Activated CD4-positive, alpha-beta T cell treated with anti-CD3 and anti-CD28 coated beads, Interleukin-2, amount 10 ng/mL, durations not matched to agents 7 days and 5 days (primary cell): ENCODE measurements at regions not wholly inside any gene's neighbourhood (a gene's known extent, or its start where the extent isn't known, plus 50 kb on each side); places are given as distances from the start of the nearest gene placed in this dataset.
A peak's percentile ranks its signal among the peaks of the same experiment; 100 is the strongest.
"Not testable (repeated sequence)": the region's sequence is repeated elsewhere in the genome, so short reads cannot be mapped to it uniquely, and the experiment has no call there.

Experiments used
- CTCF ChIA-PET: fragments of 350-600 bp; sonication (Branson Sonifier 250); formaldehyde crosslinking; loops from one replicate; lab custom pipeline; 2021; ENCODE audit warnings: antibody characterized with exemption; lab: Charles Lee
- POLR2A ChIA-PET: fragments of 350-600 bp; sonication (Branson Sonifier 250); formaldehyde crosslinking; loops from one replicate; lab custom pipeline; 2021; ENCODE audit warnings: antibody characterized with exemption; lab: Charles Lee
- DNase-seq: peaks from one replicate; pipeline ENCODE4 v3.0.0-alpha.2; 2020
- H3K27ac Mint-ChIP-seq: one replicate; pipeline ENCODE4 v1.8.0; 2021; ENCODE audit warnings: mild to moderate bottlenecking, moderate library complexity, mixed read lengths
- H3K27me3 Mint-ChIP-seq: one replicate; pipeline ENCODE4 v1.8.0; 2021; ENCODE audit warnings: mixed read lengths
- H3K36me3 Mint-ChIP-seq: one replicate; pipeline ENCODE4 v1.8.0; 2021; ENCODE audit warnings: low read depth, mixed read lengths
- H3K4me1 Mint-ChIP-seq: one replicate; pipeline ENCODE4 v1.8.0; 2021; ENCODE audit warnings: mixed read lengths
- H3K4me3 Mint-ChIP-seq: one replicate; pipeline ENCODE4 v1.8.0; 2021; ENCODE audit warnings: mild to moderate bottlenecking, moderate library complexity, mixed read lengths
- H3K9me3 Mint-ChIP-seq: one replicate; pipeline ENCODE4 v1.8.0; 2021; ENCODE audit warnings: mixed read lengths

GRCh38 chr6:15106958-15107643 is 138.8 kb upstream of the JARID2 start:
- Mint-ChIP-seq H3K9me3 (peaks cover 10% of the 10 kb centered on the region), H3K27me3 (no peaks in the 10 kb centered on the region), H3K27ac (no peak overlapping the region), H3K36me3 (peaks cover 1% of the 10 kb centered on the region), H3K4me1 (peaks cover 5% of the 10 kb centered on the region), H3K4me3 (no peak overlapping the region)
- ChIA-PET CTCF (interaction anchor here (0.7 kb wide), 1 partner anchor 31 kb away, joined by 3 read pairs; no protein-coding TSS in a partner anchor), POLR2A (no interaction called here)
- DNase-seq = no peak

DNA sequence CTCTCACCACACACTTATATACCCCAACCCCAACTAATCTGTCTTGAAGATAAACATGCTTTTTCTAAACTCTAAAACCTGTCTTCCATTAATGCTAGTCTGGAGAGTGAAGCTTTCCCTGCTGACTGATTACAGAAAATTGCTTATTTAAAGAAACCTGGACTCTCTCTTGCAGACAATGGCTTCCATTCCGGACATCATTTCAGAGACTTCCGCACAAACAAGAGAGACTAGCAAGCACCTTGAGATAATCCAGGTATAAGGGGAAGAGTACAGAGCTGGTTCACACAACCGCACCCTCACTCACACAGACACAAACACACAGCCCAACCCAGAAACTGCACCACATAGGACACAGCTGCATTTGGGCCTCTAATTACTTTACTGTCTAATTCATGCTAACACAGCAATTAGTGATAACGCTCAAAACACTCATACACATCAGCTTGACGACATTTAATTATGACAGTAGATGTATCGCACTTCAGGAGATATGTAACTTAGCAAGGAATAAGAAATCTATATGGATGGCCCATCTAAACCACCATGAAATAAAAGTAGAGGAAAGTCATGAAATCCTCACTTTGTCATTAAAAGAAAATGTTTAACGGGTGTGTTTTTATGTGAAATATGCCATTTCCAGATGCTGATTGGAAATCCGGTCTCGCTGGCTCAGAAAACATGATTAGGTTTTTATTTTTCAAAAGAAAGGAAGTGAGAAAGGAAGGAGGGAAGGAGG is 138.1 kb upstream of the JARID2 start:
- POLR2A ChIA-PET = interaction anchor here (0.6 kb wide), 1 partner anchor 56 kb away, joined by 9 read pairs; no protein-coding TSS in a partner anchor
- Mint-ChIP-seq H3K9me3 (peaks cover 10% of the 10 kb centered on the region), H3K4me3 (no peak overlapping the region)

DNA sequence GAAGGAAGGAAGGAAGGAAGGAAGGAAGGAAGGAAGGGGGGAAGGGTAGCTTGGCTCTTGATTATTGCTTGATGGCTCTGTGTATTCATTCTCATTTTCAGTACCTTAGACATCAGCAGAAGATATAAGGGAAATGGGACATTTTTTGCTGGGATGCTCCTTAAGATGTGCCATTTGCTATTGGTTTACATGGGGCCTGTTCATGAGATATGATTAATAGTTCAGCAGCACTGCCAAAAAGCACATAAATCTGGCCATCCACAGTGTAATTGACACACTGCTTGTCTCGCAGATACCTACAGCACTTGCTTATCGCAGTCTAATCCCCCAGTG is 137.5 kb upstream of the JARID2 start:
- H3K36me3 Mint-ChIP-seq = peaks cover 1% of the 10 kb centered on the region
- CTCF ChIA-PET = no interaction called here
- no peaks in the 10 kb centered on the region for H3K27me3 Mint-ChIP-seq
- POLR2A ChIA-PET = interaction anchor here (0.6 kb wide), 1 partner anchor 56 kb away, joined by 9 read pairs; no protein-coding TSS in a partner anchor
- H3K9me3 Mint-ChIP-seq = peaks cover 10% of the 10 kb centered on the region
- H3K4me3 Mint-ChIP-seq = no peak overlapping the region
- no peak for DNase-seq
- peaks cover 5% of the 10 kb centered on the region for H3K4me1 Mint-ChIP-seq
- H3K27ac Mint-ChIP-seq = no peak overlapping the region

More for the DNA sequence above, 138.1 kb upstream of the JARID2 start:
- H3K36me3 Mint-ChIP-seq = peaks cover 1% of the 10 kb centered on the region
- H3K4me1 Mint-ChIP-seq = peaks cover 5% of the 10 kb centered on the region
- DNase-seq = no peak
- CTCF ChIA-PET = interaction anchor here (0.7 kb wide), 1 partner anchor 31 kb away, joined by 3 read pairs; no protein-coding TSS in a partner anchor
- H3K27ac Mint-ChIP-seq = no peak overlapping the region
- no peaks in the 10 kb centered on the region for H3K27me3 Mint-ChIP-seq

DNA sequence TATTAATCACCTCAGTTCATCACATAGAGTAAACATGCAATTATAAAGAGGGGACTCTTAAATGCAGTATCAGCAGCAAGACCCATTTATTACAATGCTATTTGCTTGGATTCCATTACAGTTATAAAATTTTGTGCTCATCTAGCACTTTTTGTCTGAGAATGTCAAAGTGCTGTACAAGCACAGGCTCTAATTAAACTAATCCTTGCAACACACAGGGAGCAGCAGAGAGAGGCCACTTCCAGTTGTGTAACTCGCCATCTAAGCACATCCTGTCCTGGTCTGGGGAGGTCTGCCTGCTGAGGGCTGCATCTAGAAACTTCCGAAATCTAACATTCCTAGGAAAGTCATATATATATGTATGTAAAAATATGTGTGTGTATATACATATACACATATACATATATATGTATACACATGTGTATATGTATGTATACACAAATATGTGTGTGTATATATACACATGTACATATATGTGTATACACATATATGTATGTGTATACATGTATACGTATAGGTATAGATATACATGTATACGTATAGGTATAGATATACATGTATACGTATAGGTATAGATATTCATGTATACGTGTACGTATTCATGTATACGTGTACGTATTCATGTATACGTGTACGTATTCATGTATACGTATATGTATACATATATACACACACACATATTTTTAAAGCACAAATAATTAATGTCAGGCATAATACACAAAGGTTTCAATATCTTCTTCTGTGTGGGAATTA is 136.4 kb upstream of the JARID2 start:
- peaks cover 10% of the 10 kb centered on the region for H3K9me3 Mint-ChIP-seq
- ChIA-PET POLR2A (no interaction called here), CTCF (interaction anchor here (0.6 kb wide), 1 partner anchor 204 kb away, joined by 3 read pairs; no protein-coding TSS in a partner anchor)
- no peak overlapping the region for H3K27ac Mint-ChIP-seq
- H3K4me3 Mint-ChIP-seq = no peak overlapping the region
- no peaks in the 10 kb centered on the region for H3K27me3 Mint-ChIP-seq
- peaks cover 1% of the 10 kb centered on the region for H3K36me3 Mint-ChIP-seq
- no peak for DNase-seq
- H3K4me1 Mint-ChIP-seq = peaks cover 5% of the 10 kb centered on the region

GRCh38 chr6:15110726-15111354 is 135.0 kb upstream of the JARID2 start:
- no peaks in the 10 kb centered on the region for H3K27me3 Mint-ChIP-seq
- peaks cover 5% of the 10 kb centered on the region for H3K4me1 Mint-ChIP-seq
- H3K9me3 Mint-ChIP-seq = peaks cover 5% of the 10 kb centered on the region
- no peak overlapping the region for H3K27ac Mint-ChIP-seq
- POLR2A ChIA-PET = no interaction called here
- CTCF ChIA-PET = interaction anchor here (0.7 kb wide), 1 partner anchor 341 kb away, joined by 3 read pairs; no protein-coding TSS in a partner anchor
- DNase-seq = no peak
- no peak overlapping the region for H3K4me3 Mint-ChIP-seq
- no peaks in the 10 kb centered on the region for H3K36me3 Mint-ChIP-seq

DNA sequence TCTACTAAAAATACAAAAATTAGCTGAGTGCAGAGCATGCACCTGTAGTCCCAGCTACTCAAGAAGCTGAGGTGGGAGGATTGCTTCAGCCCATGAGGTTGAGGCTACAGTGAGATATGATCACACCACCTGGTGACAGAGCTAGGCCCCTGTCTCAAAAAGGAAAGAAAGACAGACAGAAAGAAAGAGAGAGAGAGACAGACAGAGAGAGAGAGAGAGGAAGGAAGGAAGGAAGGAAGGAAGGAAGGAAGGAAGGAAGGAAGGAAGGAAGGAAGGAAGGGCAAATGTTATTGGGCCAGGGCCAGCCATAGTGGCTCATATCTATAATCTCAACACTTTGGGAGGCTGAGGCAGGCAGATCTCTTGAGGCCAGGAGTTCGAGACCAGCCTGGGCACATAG is 134.3 kb upstream of the JARID2 start:
- POLR2A ChIA-PET, H3K4me3 Mint-ChIP-seq: not testable (repeated sequence)

DNA sequence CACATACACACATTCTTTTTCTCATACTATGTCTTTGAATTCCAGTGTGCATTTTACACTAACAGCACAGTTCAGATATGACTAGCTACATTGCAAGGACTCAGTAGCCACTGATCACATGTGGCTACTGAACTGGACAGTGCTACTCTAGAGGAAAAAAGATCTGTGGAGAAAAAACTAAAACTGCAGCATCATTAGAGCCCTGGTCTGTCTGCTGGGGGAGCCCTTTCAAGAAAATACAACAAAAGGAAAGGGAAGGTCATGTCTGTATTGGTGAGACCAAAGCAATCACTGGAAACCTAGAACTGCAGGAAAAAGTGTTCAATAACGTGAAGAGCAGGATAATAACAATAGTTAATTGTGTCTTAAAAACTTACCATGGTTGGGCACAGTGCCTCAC is 132.3 kb upstream of the JARID2 start:
- no peak for DNase-seq
- Mint-ChIP-seq H3K27ac (no peak overlapping the region), H3K36me3 (no peaks in the 10 kb centered on the region), H3K4me3 (no peak overlapping the region), H3K4me1 (peaks cover 2% of the 10 kb centered on the region), H3K9me3 (no peaks in the 10 kb centered on the region), H3K27me3 (no peaks in the 10 kb centered on the region)
- ChIA-PET CTCF (interaction anchor here (0.8 to 1.0 kb wide), 2 partner anchors 12 to 112 kb away, joined by 3 to 5 read pairs; no protein-coding TSS in a partner anchor), POLR2A (no interaction called here)

More for the DNA sequence above, 134.3 kb upstream of the JARID2 start:
- not testable (repeated sequence) for DNase-seq, H3K27me3 Mint-ChIP-seq, H3K4me1 Mint-ChIP-seq, H3K36me3 Mint-ChIP-seq, H3K27ac Mint-ChIP-seq, H3K9me3 Mint-ChIP-seq
- CTCF ChIA-PET = interaction anchor here (0.7 kb wide), 1 partner anchor 340 kb away, joined by 3 read pairs; no protein-coding TSS in a partner anchor

DNA sequence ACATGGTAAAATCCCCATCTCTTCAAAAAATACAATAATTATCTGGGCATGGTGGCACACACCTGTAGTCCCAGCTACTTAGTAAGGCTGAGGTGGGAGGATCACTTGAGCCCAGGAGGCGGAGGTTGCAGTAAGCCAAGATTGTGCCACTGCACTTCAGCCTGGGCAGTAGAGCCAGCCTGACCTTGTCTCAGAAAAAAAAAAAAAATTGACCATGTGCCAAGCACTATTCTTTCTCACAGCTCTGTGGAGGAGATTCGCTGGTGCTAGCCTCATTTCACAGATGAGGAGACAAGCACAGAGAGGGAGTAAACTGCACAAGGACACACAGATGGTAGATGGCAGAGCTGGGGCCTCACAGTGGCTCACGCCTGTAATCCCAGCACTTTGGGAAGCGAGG is 131.8 kb upstream of the JARID2 start:
- ChIA-PET POLR2A (no interaction called here), CTCF (no interaction called here)
- H3K4me3 Mint-ChIP-seq = no peak overlapping the region
- no peak overlapping the region for H3K27ac Mint-ChIP-seq
- no peaks in the 10 kb centered on the region for H3K9me3 Mint-ChIP-seq
- peaks cover 2% of the 10 kb centered on the region for H3K4me1 Mint-ChIP-seq
- H3K36me3 Mint-ChIP-seq = no peaks in the 10 kb centered on the region
- no peaks in the 10 kb centered on the region for H3K27me3 Mint-ChIP-seq
- DNase-seq = no peak

DNA sequence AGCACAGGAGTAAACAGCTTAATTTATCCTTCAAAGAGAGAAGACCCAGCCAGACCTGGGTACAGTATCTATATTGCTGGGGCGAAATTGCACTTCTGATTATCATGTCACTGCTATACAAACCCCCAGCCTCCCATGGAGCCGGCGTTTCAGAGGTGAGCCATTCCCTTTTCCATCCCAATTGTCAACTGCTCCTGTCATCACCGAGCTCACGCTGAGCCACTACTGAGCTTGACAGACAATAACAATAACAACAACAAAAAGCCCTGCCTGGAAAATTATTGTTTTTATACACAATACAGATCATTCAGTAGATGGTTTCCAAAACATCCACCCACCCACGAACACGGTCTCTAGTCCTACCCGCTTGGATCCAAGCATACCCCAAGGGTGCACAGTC is 129.0 kb upstream of the JARID2 start:
- peaks cover 11% of the 10 kb centered on the region for H3K4me1 Mint-ChIP-seq
- H3K9me3 Mint-ChIP-seq = no peaks in the 10 kb centered on the region
- DNase-seq = no peak
- H3K4me3 Mint-ChIP-seq = no peak overlapping the region
- no peaks in the 10 kb centered on the region for H3K36me3 Mint-ChIP-seq
- POLR2A ChIA-PET = no interaction called here
- H3K27ac Mint-ChIP-seq = no peak overlapping the region
- no peaks in the 10 kb centered on the region for H3K27me3 Mint-ChIP-seq
- CTCF ChIA-PET = no interaction called here

DNA sequence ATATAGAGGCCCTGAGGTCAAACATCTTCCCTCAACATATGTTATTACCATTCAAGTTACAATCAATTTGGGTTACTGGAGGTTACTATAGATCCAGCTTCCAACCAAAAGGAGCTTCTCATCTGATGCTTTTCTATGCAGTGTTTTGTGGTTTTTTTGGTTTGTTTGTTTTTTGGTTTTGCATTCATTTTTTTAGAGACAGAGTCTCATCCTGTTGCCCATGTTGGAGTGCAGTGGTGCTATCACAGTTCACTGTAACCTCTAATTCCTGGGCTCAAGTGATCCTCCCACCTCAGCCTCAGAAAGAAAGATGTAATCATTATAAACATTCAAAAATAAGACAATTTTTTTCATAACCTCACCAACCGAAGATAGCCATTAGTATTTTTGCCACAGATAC is 124.4 kb upstream of the JARID2 start:
- no peak overlapping the region for H3K27ac Mint-ChIP-seq
- H3K27me3 Mint-ChIP-seq = no peaks in the 10 kb centered on the region
- POLR2A ChIA-PET = no interaction called here
- H3K4me3 Mint-ChIP-seq = no peak overlapping the region
- CTCF ChIA-PET = no interaction called here
- H3K36me3 Mint-ChIP-seq = no peaks in the 10 kb centered on the region
- peaks cover 13% of the 10 kb centered on the region for H3K4me1 Mint-ChIP-seq
- H3K9me3 Mint-ChIP-seq = no peaks in the 10 kb centered on the region
- no peak for DNase-seq

GRCh38 chr6:15121977-15122550 is 123.8 kb upstream of the JARID2 start:
- no peaks in the 10 kb centered on the region for H3K9me3 Mint-ChIP-seq
- no peak overlapping the region for H3K27ac Mint-ChIP-seq
- H3K4me1 Mint-ChIP-seq = peaks cover 13% of the 10 kb centered on the region
- H3K4me3 Mint-ChIP-seq = no peak overlapping the region
- POLR2A ChIA-PET = no interaction called here
- no peaks in the 10 kb centered on the region for H3K27me3 Mint-ChIP-seq
- no peaks in the 10 kb centered on the region for H3K36me3 Mint-ChIP-seq
- CTCF ChIA-PET = no interaction called here
- no peak for DNase-seq

DNA sequence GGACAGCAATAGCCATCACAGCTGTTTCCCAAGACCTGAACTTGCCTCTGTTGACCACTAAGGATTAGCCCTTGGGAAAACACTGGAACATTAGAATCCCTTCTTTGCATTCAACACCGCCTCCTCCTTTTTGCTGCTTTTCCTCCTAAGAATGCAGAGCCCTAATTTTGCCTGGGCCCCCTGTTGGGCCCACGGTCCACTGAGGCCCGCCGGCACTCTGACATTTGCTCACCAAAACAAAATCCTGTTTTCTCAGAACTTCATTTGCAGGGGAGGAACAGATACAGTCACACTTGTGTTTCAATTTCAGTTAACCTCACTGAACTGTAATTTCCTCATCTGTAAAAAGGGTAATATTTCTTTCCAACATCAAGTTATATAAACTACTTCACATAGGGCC is 116.0 kb upstream of the JARID2 start:
- POLR2A ChIA-PET = no interaction called here
- H3K9me3 Mint-ChIP-seq = peaks cover 4% of the 10 kb centered on the region

More for the DNA sequence above, 116.0 kb upstream of the JARID2 start:
- H3K27me3 Mint-ChIP-seq = no peaks in the 10 kb centered on the region
- H3K4me1 Mint-ChIP-seq = peaks cover 17% of the 10 kb centered on the region
- H3K27ac Mint-ChIP-seq = peak overlapping the region; percentile 86
- CTCF ChIA-PET = interaction anchor here (0.8 kb wide), 1 partner anchor 14 kb away, joined by 4 read pairs; no protein-coding TSS in a partner anchor
- no peak for DNase-seq
- H3K4me3 Mint-ChIP-seq = no peak overlapping the region
- no peaks in the 10 kb centered on the region for H3K36me3 Mint-ChIP-seq
